ENCODE measurements at regions not wholly inside any gene's neighbourhood (a gene's known extent, or its start where the extent isn't known, plus 50 kb on each side); places are given as distances from the start of the nearest gene placed in this dataset.

DNA sequence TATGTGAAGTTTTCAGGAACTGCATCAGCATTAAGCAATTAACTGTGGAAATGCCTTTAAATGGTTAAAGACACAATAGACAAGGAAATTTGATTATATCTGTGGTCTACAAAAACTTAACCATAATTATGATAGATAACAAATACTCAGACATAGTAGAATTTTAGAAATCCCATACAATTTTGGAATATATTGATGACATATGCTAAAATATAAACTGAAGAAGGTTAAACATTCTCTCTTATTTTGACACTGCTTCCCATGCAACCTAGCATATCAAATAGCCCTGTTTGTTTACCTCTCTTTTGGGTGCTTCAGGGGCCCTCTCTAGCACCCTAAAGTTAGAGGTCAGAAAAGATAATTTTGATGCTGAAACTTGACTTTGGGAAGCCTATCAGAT is 1274.8 kb upstream of the SLC39A10 start:
- no peak for TF ChIP-seq POLR2A (IDR thresholded peaks at IDR 0.05; ENCODE audit: low read depth, low read length)
- TF ChIP-seq BMI1 (IDR thresholded peaks at IDR 0.05; ENCODE audit: borderline replicate concordance), result no peak
- no peak for TF ChIP-seq SP1 (IDR thresholded peaks at IDR 0.05; ENCODE audit: low read depth, low read length)
- TF ChIP-seq SIX5 (IDR thresholded peaks at IDR 0.05; ENCODE audit: low read depth, low read length, severe bottlenecking), result no peak
- TF ChIP-seq MXI1 (IDR thresholded peaks at IDR 0.05; ENCODE audit: low read depth, low read length), result no peak
- TF ChIP-seq CEBPB (IDR thresholded peaks at IDR 0.05; ENCODE audit: borderline replicate concordance in 1 of 2, low read depth in 2 of 2, low read length in 2 of 2), result no peak
- no peak for TF ChIP-seq MEF2A (IDR thresholded peaks at IDR 0.05; ENCODE audit: insufficient read depth, low read depth, low read length)
- no peak for TF ChIP-seq EZH2 (IDR thresholded peaks at IDR 0.05; ENCODE audit: borderline replicate concordance, control insufficient read depth, low read depth, low read length)
- TF ChIP-seq CTCF (IDR thresholded peaks at IDR 0.05 in 2 of 3, conservative IDR thresholded peaks at IDR 0.05 in 1 of 3; ENCODE audit: control insufficient read depth in 2 of 3, extremely low read depth in 1 of 3, insufficient read depth in 1 of 3, low read depth in 3 of 3, low read length in 3 of 3), result no peak
- no peak for TF ChIP-seq RAD21 (IDR thresholded peaks at IDR 0.05; ENCODE audit: insufficient read depth, low read depth, low read length)

Measured in GM12878 (cell line).